Transverse colon (tissue), 4 donors: ENCODE measurements at regions not wholly inside any gene's neighbourhood (a gene's known extent, or its start where the extent isn't known, plus 50 kb on each side); places are given as distances from the start of the nearest gene placed in this dataset.

Source experiments
- DNase-seq: peaks from one replicate; pipeline ENCODE4 v3.0.0-alpha.2; 2019
- H3K27ac ChIP-seq, 4 donors: fragments of 200-600 bp; sonication (generic); 2 replicates each; pipeline ENCODE4 v1.5.1; 2016 to 2018; ENCODE audit warnings: inconsistent platforms in 4 of 4
- H3K27me3 ChIP-seq: fragments of 200-600 bp; sonication (generic); 2 replicates; pipeline ENCODE4 v1.5.1; 2017; ENCODE audit warnings: inconsistent platforms
- H3K36me3 ChIP-seq, 4 donors: fragments of 200-600 bp; sonication (generic); 2 replicates each; pipeline ENCODE4 v1.5.1; 2017 to 2019; ENCODE audit warnings: inconsistent platforms in 4 of 4
- H3K4me1 ChIP-seq, 4 donors: fragments of 200-600 bp; sonication (generic); 2 replicates each; pipeline ENCODE4 v1.5.1; 2017 to 2020; ENCODE audit warnings: inconsistent platforms in 4 of 4
- H3K4me3 ChIP-seq, 4 donors: fragments of 200-600 bp; sonication (generic); 1 replicate in 1 of 4; 2 replicates in 3 of 4; pipeline versions ENCODE4 v1.5.1 to v1.6.1; 2017 to 2019; ENCODE audit warnings: inconsistent platforms in 4 of 4
- H3K9me3 ChIP-seq, 2 donors: fragments of 200-600 bp; sonication (generic); 2 replicates each; pipeline ENCODE4 v1.5.1; 2017 to 2019; ENCODE audit warnings: inconsistent platforms in 2 of 2
- CTCF ChIP-seq, 5 experiments: fragments of 200-600 bp in 3 of 5; fragments of 450-650 bp in 2 of 5; sonication (generic) in 3 of 5; IDR thresholded peaks; 1 replicate in 2 of 5; 2 replicates in 3 of 5; pipeline ENCODE4 v1.5.1; 2016 to 2017; ENCODE audit warnings: antibody characterized with exemption in 5 of 5, inconsistent platforms in 3 of 5, mild to moderate bottlenecking in 2 of 5, moderate library complexity in 1 of 5
- EP300 ChIP-seq: sonication (generic); formaldehyde crosslinking; IDR thresholded peaks from one replicate; pipeline ENCODE4 v1.6.1; 2017; ENCODE audit warnings: antibody characterized with exemption, low read depth
- POLR2A ChIP-seq: fragments of 450-650 bp; IDR thresholded peaks from one replicate; pipeline ENCODE4 v1.6.1; 2016; ENCODE audit warnings: antibody characterized with exemption, mild to moderate bottlenecking, moderate library complexity
- POLR2AphosphoS5 ChIP-seq, 3 donors: sonication (generic); formaldehyde crosslinking; IDR thresholded peaks; one replicate each; pipeline ENCODE4 v1.6.1; 2016; ENCODE audit warnings: antibody characterized with exemption in 3 of 3
- WGBS, 2 donors: methylation state at CpG; one replicate each; pipeline ENCODE4 v1.1.5; 2018; ENCODE audit warnings: low coverage in 1 of 2; 5-methylcytosine and 5-hydroxymethylcytosine counted together
- in situ Hi-C, 4 donors: fragments of 200-750 bp; cut with MboI; loops; one replicate each; pipeline versions ENCODE4 v1.15.0 to v1.15.1; 2017; ENCODE audit warnings: low sequenced_read_pairs in 3 of 4, low pct_ligation_motif_present in 1 of 4, low pct_unique_long_range_greater_than_20kb in 1 of 4
- intact Hi-C: fragments of 100-400 bp; cut with DNase I; formaldehyde crosslinking; loops from one replicate; pipeline ENCODE4 v1.15.1; 2023; ENCODE audit warnings: low total_unique reads

GRCh38 chr2:199603721-199604291 lies 146.1 kb upstream of the SATB2 start:
- TF ChIP-seq EP300: no peak
- no peak for TF ChIP-seq CTCF (IDR thresholded peaks at IDR 0.05)
- TF ChIP-seq POLR2AphosphoS5 (IDR thresholded peaks at IDR 0.05): no peak
- no peak for TF ChIP-seq POLR2A
- H3K4me3 ChIP-seq: no peak overlapping the region
- no peak for DNase-seq
- no peaks in the 10 kb centered on the region for H3K4me1 ChIP-seq
- H3K9me3 ChIP-seq: no peaks in the 10 kb centered on the region
- intact Hi-C loops: no loop called here
- no peak overlapping the region for H3K27ac ChIP-seq
- in situ Hi-C loops: no loop called here
- H3K36me3 ChIP-seq: no peaks in the 10 kb centered on the region
- H3K27me3 ChIP-seq: no peaks in the 10 kb centered on the region
- 53 to 76% methylated on average over 12 to 39 of the region's 39 CpGs for WGBS, 2 donors

GRCh38 chr2:199602896-199603717 lies 145.4 kb upstream of the SATB2 start:
- TF ChIP-seq POLR2A (no peak), POLR2AphosphoS5 (IDR thresholded peaks at IDR 0.05) (no peak), CTCF (IDR thresholded peaks at IDR 0.05) (no peak), EP300 (no peak)
- DNase-seq: no peak
- 86% methylated on average over 6 to 15 of the region's 15 CpGs for WGBS, 2 donors
- Histone ChIP-seq H3K36me3 (no peaks in the 10 kb centered on the region), H3K27ac (no peak overlapping the region), H3K4me1 (no peaks in the 10 kb centered on the region), H3K4me3 (no peak overlapping the region), H3K27me3 (no peaks in the 10 kb centered on the region), H3K9me3 (no peaks in the 10 kb centered on the region)
- intact Hi-C loops (no loop called here), in situ Hi-C loops (no loop called here)

GRCh38 chr2:199602271-199602895 lies 144.6 kb upstream of the SATB2 start:
- no peaks in the 10 kb centered on the region for H3K9me3 ChIP-seq
- H3K27ac ChIP-seq: no peak overlapping the region
- no peaks in the 10 kb centered on the region for H3K27me3 ChIP-seq
- in situ Hi-C loops (no loop called here), intact Hi-C loops (no loop called here)
- no peak overlapping the region for H3K4me3 ChIP-seq
- H3K36me3 ChIP-seq: no peaks in the 10 kb centered on the region
- 68 to 69% methylated on average over 4 to 6 of the region's 6 CpGs for WGBS, 2 donors
- TF ChIP-seq CTCF (IDR thresholded peaks at IDR 0.05) (peak in 1 of 5 experiments; percentile 28), POLR2A (no peak), POLR2AphosphoS5 (IDR thresholded peaks at IDR 0.05) (no peak)
- peak; percentile 13 for DNase-seq
- H3K4me1 ChIP-seq: no peaks in the 10 kb centered on the region

GRCh38 chr2:199596549-199596948 lies 138.8 kb upstream of the SATB2 start:
- in situ Hi-C loops (no loop called here), intact Hi-C loops (no loop called here)
- WGBS, 2 donors: 67 to 69% methylated on average over 1 of the region's 1 CpG
- Histone ChIP-seq H3K9me3 (no peaks in the 10 kb centered on the region), H3K4me3 (no peak overlapping the region), H3K27ac (no peak overlapping the region), H3K36me3 (no peaks in the 10 kb centered on the region), H3K4me1 (no peaks in the 10 kb centered on the region), H3K27me3 (no peaks in the 10 kb centered on the region)
- DNase-seq: peak; percentile 16
- no peak for TF ChIP-seq EP300
- TF ChIP-seq POLR2AphosphoS5 (IDR thresholded peaks at IDR 0.05): no peak
- no peak for TF ChIP-seq POLR2A
- peak in 4 of 5 experiments; percentile 43 to 53 (median 45) for TF ChIP-seq CTCF (IDR thresholded peaks at IDR 0.05)
